ENCODE measurements at regions not wholly inside any gene's neighbourhood (a gene's known extent, or its start where the extent isn't known, plus 50 kb on each side); places are given as distances from the start of the nearest gene placed in this dataset.

- no peak for TF ChIP-seq FOXM1 (IDR thresholded peaks at IDR 0.05; ENCODE audit: borderline replicate concordance, low read depth)
- no peak for TF ChIP-seq MAX (IDR thresholded peaks at IDR 0.05)
- no peak for TF ChIP-seq CEBPB (IDR thresholded peaks at IDR 0.05)
- TF ChIP-seq RAD21 (IDR thresholded peaks at IDR 0.05; ENCODE audit: low read depth): no peak
- no peak for TF ChIP-seq NFIC (IDR thresholded peaks at IDR 0.05)
- TF ChIP-seq EP300 (IDR thresholded peaks at IDR 0.05; ENCODE audit: borderline replicate concordance): no peak
Measured at GRCh38 chr2:158732573-158733429, 62.3 kb upstream of the DAPL1 start.

- TF ChIP-seq ZBTB7A (IDR thresholded peaks at IDR 0.05; ENCODE audit: low read depth) (no peak), EGR1 (IDR thresholded peaks at IDR 0.05) (no peak), CEBPB (IDR thresholded peaks at IDR 0.05) (no peak)
Measured at GRCh38 chr2:158733430-158733755, 61.7 kb upstream of the DAPL1 start.

GRCh38 chr2:158734442-158734841 lies 60.7 kb upstream of the DAPL1 start:
- TF ChIP-seq USF1 (IDR thresholded peaks at IDR 0.05) (no peak), EGR1 (IDR thresholded peaks at IDR 0.05) (no peak), ZBTB7A (IDR thresholded peaks at IDR 0.05; ENCODE audit: low read depth) (no peak), RAD21 (IDR thresholded peaks at IDR 0.05; ENCODE audit: low read depth) (no peak), EP300 (IDR thresholded peaks at IDR 0.05; ENCODE audit: borderline replicate concordance) (no peak), NFIC (IDR thresholded peaks at IDR 0.05) (no peak), REST (IDR thresholded peaks at IDR 0.05; ENCODE audit: low read depth) (no peak), TAF1 (IDR thresholded peaks at IDR 0.05; ENCODE audit: low read depth) (no peak), CEBPB (IDR thresholded peaks at IDR 0.05) (no peak), MAX (IDR thresholded peaks at IDR 0.05) (no peak), TEAD4 (IDR thresholded peaks at IDR 0.05) (no peak), YY1 (IDR thresholded peaks at IDR 0.05; ENCODE audit: low read depth) (no peak), TCF12 (IDR thresholded peaks at IDR 0.05; ENCODE audit: low read depth) (no peak)

GRCh38 chr2:158735822-158736580 lies 59.1 kb upstream of the DAPL1 start:
- TF ChIP-seq MAX (IDR thresholded peaks at IDR 0.05) (no peak), EGR1 (IDR thresholded peaks at IDR 0.05) (no peak), REST (IDR thresholded peaks at IDR 0.05; ENCODE audit: low read depth) (no peak), CEBPB (IDR thresholded peaks at IDR 0.05) (no peak), TAF1 (IDR thresholded peaks at IDR 0.05; ENCODE audit: low read depth) (no peak), TEAD4 (IDR thresholded peaks at IDR 0.05) (no peak), NFIC (IDR thresholded peaks at IDR 0.05) (no peak), RAD21 (IDR thresholded peaks at IDR 0.05; ENCODE audit: low read depth) (no peak), USF1 (IDR thresholded peaks at IDR 0.05) (no peak), YY1 (IDR thresholded peaks at IDR 0.05; ENCODE audit: low read depth) (no peak), ZBTB7A (IDR thresholded peaks at IDR 0.05; ENCODE audit: low read depth) (no peak), TCF12 (IDR thresholded peaks at IDR 0.05; ENCODE audit: low read depth) (no peak), CREB1 (IDR thresholded peaks at IDR 0.05; ENCODE audit: low read depth) (no peak), EP300 (IDR thresholded peaks at IDR 0.05; ENCODE audit: borderline replicate concordance) (no peak), FOXM1 (IDR thresholded peaks at IDR 0.05; ENCODE audit: borderline replicate concordance, low read depth) (no peak)

- no peak for TF ChIP-seq USF1 (IDR thresholded peaks at IDR 0.05)
- no peak for TF ChIP-seq EP300 (IDR thresholded peaks at IDR 0.05; ENCODE audit: borderline replicate concordance)
- TF ChIP-seq RAD21 (IDR thresholded peaks at IDR 0.05; ENCODE audit: low read depth): no peak
- no peak for TF ChIP-seq REST (IDR thresholded peaks at IDR 0.05; ENCODE audit: low read depth)
- no peak for TF ChIP-seq YY1 (IDR thresholded peaks at IDR 0.05; ENCODE audit: low read depth)
- TF ChIP-seq FOXM1 (IDR thresholded peaks at IDR 0.05; ENCODE audit: borderline replicate concordance, low read depth): no peak
- TF ChIP-seq TEAD4 (IDR thresholded peaks at IDR 0.05): no peak
- no peak for TF ChIP-seq ZBTB7A (IDR thresholded peaks at IDR 0.05; ENCODE audit: low read depth)
- no peak for TF ChIP-seq CEBPB (IDR thresholded peaks at IDR 0.05)
- no peak for TF ChIP-seq TCF12 (IDR thresholded peaks at IDR 0.05; ENCODE audit: low read depth)
- TF ChIP-seq MAX (IDR thresholded peaks at IDR 0.05): no peak
- TF ChIP-seq TAF1 (IDR thresholded peaks at IDR 0.05; ENCODE audit: low read depth): no peak
- TF ChIP-seq NFIC (IDR thresholded peaks at IDR 0.05): no peak
- no peak for TF ChIP-seq CREB1 (IDR thresholded peaks at IDR 0.05; ENCODE audit: low read depth)
- TF ChIP-seq EGR1 (IDR thresholded peaks at IDR 0.05): no peak
Measured at GRCh38 chr2:158738363-158738762, 56.8 kb upstream of the DAPL1 start.

All from Ishikawa (cell line).